HepG2 (cell line): ENCODE measurements at regions not wholly inside any gene's neighbourhood (a gene's known extent, or its start where the extent isn't known, plus 50 kb on each side); places are given as distances from the start of the nearest gene placed in this dataset.

Experiments used
- ATAC-seq: fragments of 200-7000 bp; cut with Tn5 transposase; 3 replicates; pipeline ENCODE4 v1.9.1; 2020; ENCODE audit warnings: mild to moderate bottlenecking, moderate library complexity
- BruUV-seq: library from RNA; stranded (reverse); fragments of 400-500 nt; replicated peaks from 2 replicates; lab custom pipeline; 2021; lab: Mats Ljungman, UMichigan
- CTCF ChIA-PET: fragments of 300-600 bp; formaldehyde crosslinking; extraction: SDS; loops from one replicate; lab custom pipeline; 2021; ENCODE audit warnings: low total read pairs, inconsistent platforms, low intra/inter-chr PET ratio; lab: Yijun Ruan, JAX
- POLR2A ChIA-PET: fragments of 350-600 bp; sonication (Branson Sonifier 250); formaldehyde crosslinking; loops from one replicate; lab custom pipeline; 2020; ENCODE audit warnings: antibody characterized with exemption, inconsistent platforms; lab: Yijun Ruan, JAX
- DNase-seq: peaks from one replicate; pipeline ENCODE4 v3.0.0-alpha.2; 2015; ENCODE audit warnings: low spot score
- FAIRE-seq: peaks from 3 replicates; lab custom pipeline; 2011; peaks lifted over from hg19 to GRCh38; lab: Jason Lieb, UNC
- H2AFZ ChIP-seq: one replicate; pipeline ENCODE4 v1.6.1; 2011; ENCODE audit warnings: low read length, inconsistent platforms
- H3K27ac ChIP-seq: fragments of 300-600 bp; 3 replicates; pipeline ENCODE4 v1.8.0; 2011; ENCODE audit warnings: mixed run types, mild to moderate bottlenecking, mixed read lengths, low read length, inconsistent platforms; ENCODE audit not compliant: insufficient read depth; ENCODE audit errors: extremely low read length
- H3K27me3 ChIP-seq, 2 experiments: fragments of 200-600 bp in 1 of 2; 2 replicates in 1 of 2; 3 replicates in 1 of 2; pipeline versions ENCODE4 v1.6.0 to v1.8.0; 2011; ENCODE audit warnings: low read length in 2 of 2, mild to moderate bottlenecking in 2 of 2, moderate library complexity in 2 of 2, inconsistent platforms in 1 of 2; ENCODE audit not compliant: insufficient read depth in 2 of 2, control insufficient read depth in 1 of 2
- H3K36me3 ChIP-seq, 2 experiments: fragments of 200-600 bp in 1 of 2; replicated peaks in 1 of 2; 2 replicates in 1 of 2; 3 replicates in 1 of 2; pipeline versions ENCODE4 v1.5.1 to v1.8.0; 2011; ENCODE audit warnings: low read length in 2 of 2, inconsistent platforms in 1 of 2; ENCODE audit not compliant: insufficient read depth in 2 of 2, control insufficient read depth in 1 of 2
- H3K4me1 ChIP-seq: 2 replicates; pipeline ENCODE4 v1.5.1; 2012; ENCODE audit warnings: low read length, inconsistent platforms; ENCODE audit not compliant: insufficient read depth
- H3K4me2 ChIP-seq: 2 replicates; pipeline ENCODE4 v1.6.0; 2011; ENCODE audit warnings: low read depth, low read length, inconsistent platforms
- H3K4me3 ChIP-seq, 3 experiments: fragments of 200-600 bp in 1 of 3; sonication (generic), shearing (Covaris generic) in 1 of 3; replicated peaks in 1 of 3; 2 replicates each; pipeline ENCODE4 v1.5.1; 2011 to 2016; ENCODE audit warnings: low read length in 3 of 3, inconsistent platforms in 2 of 3, low read depth in 2 of 3, mild to moderate bottlenecking in 2 of 3, control low read depth in 1 of 3, mixed read lengths in 1 of 3; ENCODE audit not compliant: insufficient read depth in 1 of 3
- H3K79me2 ChIP-seq: one replicate; pipeline ENCODE4 v1.6.1; 2011; ENCODE audit warnings: low read length, inconsistent platforms; ENCODE audit not compliant: insufficient read depth
- H3K9ac ChIP-seq: 2 replicates; pipeline ENCODE4 v1.6.0; 2011; ENCODE audit warnings: mild to moderate bottlenecking, low read depth, low read length, inconsistent platforms; ENCODE audit not compliant: insufficient read depth
- H3K9me3 ChIP-seq: 2 replicates; pipeline ENCODE4 v1.5.1; 2012; ENCODE audit warnings: mild to moderate bottlenecking, low read length
- H4K20me1 ChIP-seq: 2 replicates; pipeline ENCODE4 v1.6.0; 2011; ENCODE audit warnings: inconsistent platforms, mild to moderate bottlenecking, low read length, moderate library complexity; ENCODE audit not compliant: insufficient read depth
- ARNT2 ChIP-seq: sonication (generic); formaldehyde crosslinking; IDR thresholded peaks from 2 replicates; pipeline ENCODE4 v1.8.0; 2022; ENCODE audit warnings: mild to moderate bottlenecking, low read depth, missing genetic modification reagents, moderate library complexity
- CAMTA2 ChIP-seq: sonication (generic); formaldehyde crosslinking; IDR thresholded peaks from 2 replicates; pipeline ENCODE4 v1.4.0; 2020; ENCODE audit warnings: mild to moderate bottlenecking, missing genetic modification reagents, borderline replicate concordance
- CBX1 ChIP-seq: IDR thresholded peaks from one replicate; pipeline ENCODE4 v1.6.1; 2016; ENCODE audit warnings: antibody characterized with exemption, low read depth
- CCDC6 ChIP-seq: sonication (generic); formaldehyde crosslinking; IDR thresholded peaks from 2 replicates; pipeline ENCODE4 v1.8.1; 2022; ENCODE audit warnings: mild to moderate bottlenecking, missing genetic modification reagents, moderate library complexity
- FOXP1 ChIP-seq, 2 experiments: fragments of 450-650 bp in 1 of 2; IDR thresholded peaks; 2 replicates each; pipeline ENCODE4 v1.6.1; 2017 to 2018; ENCODE audit warnings: antibody characterized with exemption in 1 of 2
- HOMEZ ChIP-seq: IDR thresholded peaks from 2 replicates; pipeline ENCODE4 v1.6.1; 2016; ENCODE audit warnings: low read depth
- MAF1 ChIP-seq: sonication (generic); formaldehyde crosslinking; IDR thresholded peaks from 2 replicates; pipeline ENCODE4 v1.5.0; 2020; ENCODE audit warnings: missing genetic modification reagents, borderline replicate concordance
- PCBP2 ChIP-seq: fragments of 200-400 bp; formaldehyde crosslinking; optimal IDR thresholded peaks from 2 replicates; pipeline ENCODE3; 2018; ENCODE audit warnings: low read length, low read depth; ENCODE audit not compliant: poor library complexity, severe bottlenecking
- SOX6 ChIP-seq, 2 experiments: fragments of 450-650 bp in 1 of 2; sonication (generic) in 1 of 2; formaldehyde crosslinking in 1 of 2; IDR thresholded peaks; 2 replicates each; pipeline versions ENCODE4 v1.4.0 to v1.6.1; 2017 to 2020; ENCODE audit warnings: antibody characterized with exemption in 1 of 2, mild to moderate bottlenecking in 1 of 2, missing genetic modification reagents in 1 of 2
- SRY ChIP-seq: sonication (generic); formaldehyde crosslinking; IDR thresholded peaks from 2 replicates; pipeline ENCODE4 v1.8.0; 2022; ENCODE audit warnings: mild to moderate bottlenecking, missing genetic modification reagents
- TGIF2 ChIP-seq: IDR thresholded peaks from 2 replicates; pipeline ENCODE4 v1.6.1; 2016; ENCODE audit warnings: control low read depth, missing compliant biosample characterization
- TRIM24 ChIP-seq: sonication (generic); formaldehyde crosslinking; IDR thresholded peaks from 2 replicates; pipeline ENCODE4 v1.8.0; 2022; ENCODE audit warnings: mild to moderate bottlenecking, missing genetic modification reagents
- U2AF2 ChIP-seq: fragments of 200-400 bp; formaldehyde crosslinking; IDR thresholded peaks from 2 replicates; pipeline ENCODE4 v1.6.1; 2017; ENCODE audit warnings: low read depth, mild to moderate bottlenecking, low read length
- ZFP1 ChIP-seq: IDR thresholded peaks from 2 replicates; pipeline ENCODE4 v1.6.1; 2016
- ZNF143 ChIP-seq: sonication (generic); formaldehyde crosslinking; IDR thresholded peaks from 2 replicates; pipeline ENCODE4 v1.4.0; 2020; ENCODE audit warnings: missing genetic modification reagents
- ZNF329 ChIP-seq: sonication (generic); formaldehyde crosslinking; IDR thresholded peaks from 2 replicates; pipeline ENCODE4 v1.9.0; 2021; ENCODE audit warnings: low read depth, mild to moderate bottlenecking, missing genetic modification reagents
- ZNF772 ChIP-seq: sonication (generic); formaldehyde crosslinking; IDR thresholded peaks from 2 replicates; pipeline ENCODE4 v1.5.0; 2020; ENCODE audit warnings: mild to moderate bottlenecking, missing genetic modification reagents
- ZSCAN12 ChIP-seq: sonication (generic); formaldehyde crosslinking; IDR thresholded peaks from 2 replicates; pipeline ENCODE4 v1.9.0; 2021; ENCODE audit warnings: mild to moderate bottlenecking, missing genetic modification reagents
- ZSCAN30 ChIP-seq: sonication (generic); formaldehyde crosslinking; IDR thresholded peaks from 2 replicates; pipeline ENCODE4 v1.5.0; 2020; ENCODE audit warnings: mild to moderate bottlenecking, missing genetic modification reagents
- in situ Hi-C: cut with HindIII; loops from 2 replicates; pipeline ENCODE4 v1.10.0; 2017; ENCODE audit warnings: low pct_unique_long_range_greater_than_20kb; ENCODE audit not compliant: extremely low pct_ligation_motif_present
- intact Hi-C: fragments of 100-400 bp; cut with micrococcal nuclease; formaldehyde crosslinking; loops from one replicate; pipeline ENCODE4 v1.10.0; 2022; ENCODE audit not compliant: unreplicated experiment

- H3K36me3 ChIP-seq: no peaks in the 10 kb centered on the region
- in situ Hi-C loops: no loop called here
- no peak for ATAC-seq
- no peaks in the 10 kb centered on the region for H4K20me1 ChIP-seq
- H3K4me1 ChIP-seq: no peaks in the 10 kb centered on the region
- ChIA-PET POLR2A (no interaction called here), CTCF (no interaction called here)
- no peaks in the 10 kb centered on the region for H3K9me3 ChIP-seq
- H3K9ac ChIP-seq: no peak overlapping the region
- no peak overlapping the region for H2AFZ ChIP-seq
- no TSS peak for BruUV-seq
- H3K79me2 ChIP-seq: no peaks in the 10 kb centered on the region
- intact Hi-C loops: no loop called here
- H3K27me3 ChIP-seq: no peaks in the 10 kb centered on the region
- no peak overlapping the region for H3K27ac ChIP-seq
- no peak for FAIRE-seq
- no peak overlapping the region for H3K4me2 ChIP-seq
- H3K4me3 ChIP-seq: no peak overlapping the region
- no peak for DNase-seq
- TF ChIP-seq TRIM24 (CRISPR knock-in tag) (no peak), PCBP2 (no peak), CBX1 (no peak), ZFP1 (CRISPR knock-in tag) (no peak), CCDC6 (CRISPR knock-in tag) (no peak), SRY (CRISPR knock-in tag) (no peak), ARNT2 (CRISPR knock-in tag) (no peak), MAF1 (CRISPR knock-in tag) (no peak), ZNF329 (CRISPR knock-in tag) (no peak), ZNF772 (CRISPR knock-in tag) (no peak), CAMTA2 (CRISPR knock-in tag) (no peak), HOMEZ (no peak), FOXP1 (IDR thresholded peaks at IDR 0.05) (no peak), FOXP1 (CRISPR knock-in tag; IDR thresholded peaks at IDR 0.05) (no peak), U2AF2 (no peak), SOX6 (IDR thresholded peaks at IDR 0.05) (no peak), SOX6 (CRISPR knock-in tag; IDR thresholded peaks at IDR 0.05) (no peak), ZSCAN12 (CRISPR knock-in tag) (no peak), ZSCAN30 (CRISPR knock-in tag) (no peak), TGIF2 (CRISPR knock-in tag) (no peak), ZNF143 (CRISPR knock-in tag) (no peak)
- TF ChIP-seq, all 625 proteins: peak for 0
These were observed 79.5 kb downstream of the ANXA1 start for GRCh38 chr9:73231203-73231602.
